ENCODE measurements at regions not wholly inside any gene's neighbourhood (a gene's known extent, or its start where the extent isn't known, plus 50 kb on each side); places are given as distances from the start of the nearest gene placed in this dataset.

DNA sequence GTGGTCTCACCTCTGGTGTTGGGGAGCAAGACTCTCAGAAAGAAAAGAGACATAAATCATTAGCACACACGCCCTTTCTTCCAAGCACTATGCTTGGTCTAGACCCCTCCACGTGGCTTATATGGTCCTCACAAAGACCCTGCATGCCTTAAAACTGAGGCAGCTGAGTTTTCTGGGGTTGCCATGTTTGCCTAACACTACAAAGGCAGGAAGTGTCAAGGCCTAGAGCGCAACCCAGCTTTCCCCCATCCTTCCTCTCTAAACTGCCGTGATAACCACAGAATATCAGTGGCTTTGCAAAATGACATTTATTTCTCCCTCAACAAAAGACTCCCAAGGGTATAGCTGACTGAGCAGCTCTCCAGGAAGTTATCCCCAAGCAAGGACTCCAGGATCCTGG is 146.5 kb upstream of the TOP1 start:
- Histone ChIP-seq H3K4me1 (replicated peaks in 1 of 4; ENCODE audit: control insufficient read depth in 3 of 4, insufficient read depth in 4 of 4, low read length in 3 of 4) (no peaks in the 10 kb centered on the region), H3K4me3 (ENCODE audit: extremely low read depth in 1 of 4, insufficient read depth in 2 of 4, low read depth in 3 of 4, low read length in 4 of 4) (no peak overlapping the region), H3K14ac (ENCODE audit: insufficient read length) (no peak overlapping the region), H3K36me3 (ENCODE audit: control insufficient read depth in 2 of 4, insufficient read depth in 4 of 4, low read length in 3 of 4) (no peaks in the 10 kb centered on the region), H3K56ac (replicated peaks; ENCODE audit: insufficient read length, low read depth, low read length) (no peak overlapping the region), H2AFZ (ENCODE audit: low read length) (no peak overlapping the region), H2BK120ac (replicated peaks; ENCODE audit: low read depth, low read length) (no peak overlapping the region), H4K91ac (replicated peaks; ENCODE audit: insufficient read length, low read length) (no peak overlapping the region), H2BK20ac (ENCODE audit: low read length) (no peak overlapping the region), H4K8ac (ENCODE audit: extremely low read depth, insufficient read depth, low read length) (no peak overlapping the region), H3K79me2 (ENCODE audit: control insufficient read depth in 1 of 2, insufficient read depth in 2 of 2, low read length in 2 of 2) (no peaks in the 10 kb centered on the region), H3K4me2 (ENCODE audit: insufficient read depth in 1 of 2, low read depth in 2 of 2, low read length in 2 of 2) (no peak overlapping the region), H3K23me2 (ENCODE audit: low read depth, low read length) (no peaks in the 10 kb centered on the region), H3K27ac (ENCODE audit: low read depth, low read length) (no peak overlapping the region), H2BK15ac (ENCODE audit: low read length) (no peak overlapping the region), H2AK5ac (ENCODE audit: low read depth, low read length) (no peak overlapping the region), H3K23ac (ENCODE audit: insufficient read length) (no peak overlapping the region), H2BK5ac (ENCODE audit: low read depth, low read length) (no peak overlapping the region), H4K5ac (ENCODE audit: insufficient read length, low read depth, low read length) (no peak overlapping the region), H2BK12ac (ENCODE audit: low read depth, low read length) (no peak overlapping the region), H3K79me1 (ENCODE audit: low read depth, low read length) (no peaks in the 10 kb centered on the region), H3K9ac (replicated peaks in 1 of 4; ENCODE audit: extremely low read depth in 1 of 4, low read depth in 3 of 4, low read length in 3 of 4) (no peak overlapping the region), H3K27me3 (replicated peaks in 1 of 4; ENCODE audit: control insufficient read depth in 3 of 4, extremely low read depth in 1 of 4, insufficient read depth in 3 of 4, low read length in 3 of 4) (no peaks in the 10 kb centered on the region), H3K9me3 (ENCODE audit: insufficient read depth in 2 of 2, low read depth in 1 of 2, low read length in 1 of 2) (peaks cover 7 to 10% of the 10 kb centered on the region in 2 experiments; a peak in 3 of 4 replicates), H3K18ac (ENCODE audit: extremely low read depth, low read length) (no peak overlapping the region), H3K4ac (replicated peaks; ENCODE audit: insufficient read length, low read depth, low read length) (no peak overlapping the region), H4K20me1 (replicated peaks in 1 of 2; ENCODE audit: control insufficient read depth in 1 of 2, insufficient read depth in 2 of 2, low read length in 2 of 2) (no peaks in the 10 kb centered on the region)
- FAIRE-seq (no peak), DNase-seq (ENCODE audit: low read depth in 1 of 2, low spot score in 2 of 2) (no peak)
- ChIA-PET CTCF (ENCODE audit: partially characterized antibody) (interaction anchor here (1.9 kb wide), 1 partner anchor 85 kb away, joined by 5 read pairs; no protein-coding TSS in a partner anchor), POLR2A (ENCODE audit: partially characterized antibody) (no interaction called here)
- no peak for TF ChIP-seq GABPA (IDR thresholded peaks at IDR 0.05; ENCODE audit: borderline replicate concordance, insufficient read depth, low read length)
- no peak for TF ChIP-seq CHD1 (IDR thresholded peaks at IDR 0.05; ENCODE audit: low read depth, low read length)
- TF ChIP-seq SP4 (IDR thresholded peaks at IDR 0.05; ENCODE audit: low read length) = no peak
- TF ChIP-seq MAFK (IDR thresholded peaks at IDR 0.05; ENCODE audit: low read depth, low read length) = no peak
- TF ChIP-seq ASH2L (IDR thresholded peaks at IDR 0.05; ENCODE audit: low read length) = no peak
- no peak for TF ChIP-seq RNF2 (IDR thresholded peaks at IDR 0.05; ENCODE audit: borderline replicate concordance, low read depth, low read length, missing control alignments, poor library complexity, severe bottlenecking)
- no peak for TF ChIP-seq CBX8 (IDR thresholded peaks at IDR 0.05; ENCODE audit: borderline replicate concordance, low read depth, low read length)
- no peak for TF ChIP-seq BCL11A (IDR thresholded peaks at IDR 0.05; ENCODE audit: low read depth in 2 of 2, low read length in 2 of 2)
- TF ChIP-seq, protein P1, sequence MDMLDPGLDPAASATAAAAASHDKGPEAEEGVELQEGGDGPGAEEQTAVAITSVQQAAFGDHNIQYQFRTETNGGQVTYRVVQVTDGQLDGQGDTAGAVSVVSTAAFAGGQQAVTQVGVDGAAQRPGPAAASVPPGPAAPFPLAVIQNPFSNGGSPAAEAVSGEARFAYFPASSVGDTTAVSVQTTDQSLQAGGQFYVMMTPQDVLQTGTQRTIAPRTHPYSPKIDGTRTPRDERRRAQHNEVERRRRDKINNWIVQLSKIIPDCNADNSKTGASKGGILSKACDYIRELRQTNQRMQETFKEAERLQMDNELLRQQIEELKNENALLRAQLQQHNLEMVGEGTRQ (IDR thresholded peaks at IDR 0.05; ENCODE audit: low read length) = no peak
- TF ChIP-seq SIX5 (IDR thresholded peaks at IDR 0.05; ENCODE audit: low read depth, low read length) = no peak
- TF ChIP-seq ZNF274 (IDR thresholded peaks at IDR 0.05; ENCODE audit: borderline replicate concordance, extremely low read depth, low read length) = no peak
- TF ChIP-seq YY1 (IDR thresholded peaks at IDR 0.05; ENCODE audit: low read depth, low read length) = no peak
- no peak for TF ChIP-seq EZH2 (IDR thresholded peaks at IDR 0.05; ENCODE audit: low read depth, low read length, severe bottlenecking)
- TF ChIP-seq POU5F1 (IDR thresholded peaks at IDR 0.05; ENCODE audit: low read depth, low read length) = no peak
- 94% methylated on average over 4 of the region's 4 CpGs; no CpG with 5 or more reads in 1 of the 2 experiments for WGBS, 2 experiments (ENCODE audit: extremely low coverage in 1 of 2, insufficient coverage in 1 of 2, insufficient read length in 1 of 2, insufficient replicate concordance in 2 of 2, low coverage in 1 of 2, low lambda C conversion rate in 2 of 2, missing lambda C conversion rate in 1 of 2)
